ENCODE measurements at regions not wholly inside any gene's neighbourhood (a gene's known extent, or its start where the extent isn't known, plus 50 kb on each side); places are given as distances from the start of the nearest gene placed in this dataset.
A peak's percentile ranks its signal among the peaks of the same experiment; 100 is the strongest.

GRCh38 chr13:109668433-109669233 is 117.8 kb downstream of the IRS2 start:
- BruUV-seq (replicated peaks) = no TSS peak
- in situ Hi-C loops (cut with MboI; ENCODE audit: low sequenced_read_pairs) = no loop called here
- no peak overlapping the region for H4K5ac ChIP-seq (ENCODE audit: low read depth, low read length)

More at GRCh38 chr13:109668433-109669233, 117.8 kb downstream of the IRS2 start:
- H4K8ac ChIP-seq (ENCODE audit: low read depth in 2 of 2, low read length in 2 of 2) = no peak overlapping the region
- no peak overlapping the region for H2BK120ac ChIP-seq (ENCODE audit: low read depth, low read length)
- H3K9me1 ChIP-seq (ENCODE audit: insufficient read depth, low read length) = peaks cover 5% of the 10 kb centered on the region; the same call in 1 of the 2 replicates
- H3K27me3 ChIP-seq (ENCODE audit: control insufficient read depth, insufficient read depth, low read length) = peaks cover 4% of the 10 kb centered on the region
- H2AFZ ChIP-seq (replicated peaks; ENCODE audit: low read length, poor library complexity) = peak overlapping the region; percentile 68
- no peaks in the 10 kb centered on the region for H3K79me1 ChIP-seq (ENCODE audit: low read depth in 1 of 2, low read length in 2 of 2)
- CTCF ChIA-PET = no interaction called here
- no peak overlapping the region for H3K56ac ChIP-seq (ENCODE audit: extremely low read depth, insufficient read depth, low read length)
- no peak overlapping the region for H2BK15ac ChIP-seq (ENCODE audit: low read depth, low read length)
- intact Hi-C loops (cut with micrococcal nuclease) (no loop called here), dilution Hi-C loops (cut with HindIII; ENCODE audit: low sequenced_read_pairs, unreplicated experiment) (no loop called here)
- no CpG with 5 or more reads among the region's 7 CpGs for WGBS, 2 experiments (ENCODE audit: extremely low coverage in 2 of 2, insufficient read length in 1 of 2)
- H2BK20ac ChIP-seq (ENCODE audit: low read depth, low read length) = no peak overlapping the region
- H4K20me1 ChIP-seq (ENCODE audit: insufficient read depth, low read length) = no peaks in the 10 kb centered on the region
- POLR2A ChIA-PET (ENCODE audit: unreplicated experiment) = interaction anchor here (0.6 kb wide), 1 partner anchor 362 kb away, joined by 4 read pairs; no protein-coding TSS in a partner anchor
- H2AK5ac ChIP-seq (ENCODE audit: low read depth, low read length) = no peak overlapping the region
- H3K4me1 ChIP-seq (ENCODE audit: control insufficient read depth, insufficient read depth, low read length) = peaks cover 4% of the 10 kb centered on the region; the same call in 1 of the 2 replicates
- TF ChIP-seq ELK1 (IDR thresholded peaks at IDR 0.05; ENCODE audit: borderline replicate concordance, low read depth, low read length) = no peak
- no peak overlapping the region for H3K27ac ChIP-seq (ENCODE audit: insufficient read depth, low read length)
- no peak overlapping the region for H3K14ac ChIP-seq (replicated peaks; ENCODE audit: low read depth, low read length)
- H3K18ac ChIP-seq (ENCODE audit: low read depth, low read length) = no peak overlapping the region
- no peak overlapping the region for H2BK5ac ChIP-seq (ENCODE audit: low read depth, low read length, poor library complexity, severe bottlenecking)
- no peak overlapping the region for H4K91ac ChIP-seq (ENCODE audit: insufficient read depth, low read depth, low read length)
- no peak overlapping the region for H3K23ac ChIP-seq (ENCODE audit: low read depth, low read length)
- no peaks in the 10 kb centered on the region for H3K36me3 ChIP-seq (ENCODE audit: control insufficient read depth, insufficient read depth, low read length)
- no peak overlapping the region for H3K4me2 ChIP-seq (ENCODE audit: low read depth, low read length)
- no peak overlapping the region for H3K9ac ChIP-seq (ENCODE audit: low read depth, low read length)
- H3K4ac ChIP-seq (ENCODE audit: low read depth, low read length) = no peak overlapping the region
- DNase-seq = no peak
- H3K4me3 ChIP-seq (ENCODE audit: insufficient read depth, low read depth, low read length) = no peak overlapping the region
- no peak for ATAC-seq (ENCODE audit: low read depth)
- no peaks in the 10 kb centered on the region for H3K9me3 ChIP-seq (ENCODE audit: control insufficient read depth, insufficient read depth, low read length)
- H2AK9ac ChIP-seq (replicated peaks; ENCODE audit: low read depth, low read length, poor library complexity) = no peak overlapping the region

All from IMR-90 (cell line).